ENCODE measurements at regions not wholly inside any gene's neighbourhood (a gene's known extent, or its start where the extent isn't known, plus 50 kb on each side); places are given as distances from the start of the nearest gene placed in this dataset.
"Not testable (repeated sequence)": the region's sequence is repeated elsewhere in the genome, so short reads cannot be mapped to it uniquely, and the experiment has no call there.

- TF ChIP-seq CTCF, EP300 (IDR thresholded peaks at IDR 0.05): not testable (repeated sequence)
These were observed 421.5 kb downstream of the EDEM1 start for GRCh38 chr3:5608971-5609370.
